ENCODE measurements at regions not wholly inside any gene's neighbourhood (a gene's known extent, or its start where the extent isn't known, plus 50 kb on each side); places are given as distances from the start of the nearest gene placed in this dataset.

- H2BK5ac ChIP-seq (ENCODE audit: low read length), result no peak overlapping the region
- H3K4me1 ChIP-seq (ENCODE audit: control insufficient read depth in 2 of 2, insufficient read depth in 1 of 2, low read depth in 1 of 2, low read length in 2 of 2), result no peaks in the 10 kb centered on the region
- H3K27ac ChIP-seq (replicated peaks; ENCODE audit: low read length), result no peak overlapping the region
- no peak overlapping the region for H3K4me3 ChIP-seq (ENCODE audit: low read length in 2 of 2)
- no peak overlapping the region for H2BK12ac ChIP-seq (ENCODE audit: low read length)
- DNase-seq (ENCODE audit: low spot score), result no peak
- H3K27me3 ChIP-seq (ENCODE audit: control insufficient read depth in 3 of 3, insufficient read depth in 3 of 3, low read depth in 1 of 3, low read length in 3 of 3), result no peaks in the 10 kb centered on the region
- no peaks in the 10 kb centered on the region for H3K9me3 ChIP-seq (replicated peaks in 1 of 2; ENCODE audit: control insufficient read depth in 2 of 2, insufficient read depth in 1 of 2, low read depth in 1 of 2, low read length in 2 of 2)
- no peak overlapping the region for H3K14ac ChIP-seq (ENCODE audit: low read length)
- WGBS, 2 donors (ENCODE audit: extremely low coverage in 2 of 2, insufficient read length in 2 of 2, insufficient replicate concordance in 1 of 2), result no CpG with 5 or more reads among the region's 2 CpGs
- H3K36me3 ChIP-seq (replicated peaks in 1 of 2; ENCODE audit: control insufficient read depth in 2 of 2, insufficient read depth in 2 of 2, low read length in 2 of 2), result no peaks in the 10 kb centered on the region
- H2BK120ac ChIP-seq (ENCODE audit: low read depth, low read length), result no peak overlapping the region
- no peak overlapping the region for H3K18ac ChIP-seq (ENCODE audit: low read length)
- no peak overlapping the region for H4K8ac ChIP-seq (ENCODE audit: low read depth, low read length)
- no peak overlapping the region for H3K4ac ChIP-seq (ENCODE audit: low read length)
- no peak overlapping the region for H3K9ac ChIP-seq (ENCODE audit: low read depth, low read length, poor library complexity)
- no peak overlapping the region for H3K4me2 ChIP-seq (ENCODE audit: insufficient read depth, low read length, poor library complexity, severe bottlenecking)
- H2AK5ac ChIP-seq (ENCODE audit: low read depth, low read length), result no peak overlapping the region
- no peak overlapping the region for H4K91ac ChIP-seq (ENCODE audit: low read depth, low read length, poor library complexity)
- no peak overlapping the region for H2AFZ ChIP-seq (ENCODE audit: low read length)
- H2BK15ac ChIP-seq (ENCODE audit: low read length), result no peak overlapping the region
- H3K79me1 ChIP-seq (ENCODE audit: low read depth, low read length), result no peaks in the 10 kb centered on the region
- H3K23ac ChIP-seq (ENCODE audit: low read depth, low read length, poor library complexity), result no peak overlapping the region
Measured at GRCh38 chr1:216826646-216827045, 103.4 kb upstream of the ESRRG start.

- WGBS, 2 donors (ENCODE audit: extremely low coverage in 2 of 2, insufficient read length in 2 of 2, insufficient replicate concordance in 1 of 2), result no CpG with 5 or more reads among the region's 4 CpGs
- Histone ChIP-seq H2BK5ac (ENCODE audit: low read length) (no peak overlapping the region), H3K14ac (ENCODE audit: low read length) (no peak overlapping the region), H3K4ac (ENCODE audit: low read length) (no peak overlapping the region), H3K27ac (replicated peaks; ENCODE audit: low read length) (no peak overlapping the region), H3K9ac (ENCODE audit: low read depth, low read length, poor library complexity) (no peak overlapping the region), H2BK15ac (ENCODE audit: low read length) (no peak overlapping the region), H2AK5ac (ENCODE audit: low read depth, low read length) (no peak overlapping the region), H2BK120ac (ENCODE audit: low read depth, low read length) (no peak overlapping the region), H3K4me1 (ENCODE audit: control insufficient read depth in 2 of 2, insufficient read depth in 1 of 2, low read depth in 1 of 2, low read length in 2 of 2) (no peaks in the 10 kb centered on the region), H4K91ac (ENCODE audit: low read depth, low read length, poor library complexity) (no peak overlapping the region), H3K9me3 (replicated peaks in 1 of 2; ENCODE audit: control insufficient read depth in 2 of 2, insufficient read depth in 1 of 2, low read depth in 1 of 2, low read length in 2 of 2) (no peaks in the 10 kb centered on the region), H3K36me3 (replicated peaks in 1 of 2; ENCODE audit: control insufficient read depth in 2 of 2, insufficient read depth in 2 of 2, low read length in 2 of 2) (no peaks in the 10 kb centered on the region), H4K8ac (ENCODE audit: low read depth, low read length) (no peak overlapping the region), H3K18ac (ENCODE audit: low read length) (no peak overlapping the region), H3K23ac (ENCODE audit: low read depth, low read length, poor library complexity) (no peak overlapping the region), H2BK12ac (ENCODE audit: low read length) (no peak overlapping the region), H3K79me1 (ENCODE audit: low read depth, low read length) (no peaks in the 10 kb centered on the region), H2AFZ (ENCODE audit: low read length) (no peak overlapping the region), H3K4me2 (ENCODE audit: insufficient read depth, low read length, poor library complexity, severe bottlenecking) (no peak overlapping the region), H3K27me3 (ENCODE audit: control insufficient read depth in 3 of 3, insufficient read depth in 3 of 3, low read depth in 1 of 3, low read length in 3 of 3) (no peaks in the 10 kb centered on the region), H3K4me3 (ENCODE audit: low read length in 2 of 2) (no peak overlapping the region)
- no peak for DNase-seq (ENCODE audit: low spot score)
Measured at GRCh38 chr1:216826214-216826613, 103.0 kb upstream of the ESRRG start.

- H3K4me2 ChIP-seq (ENCODE audit: insufficient read depth, low read length, poor library complexity, severe bottlenecking), result no peak overlapping the region
- no peaks in the 10 kb centered on the region for H3K27me3 ChIP-seq (ENCODE audit: control insufficient read depth in 3 of 3, insufficient read depth in 3 of 3, low read depth in 1 of 3, low read length in 3 of 3)
- H2AFZ ChIP-seq (ENCODE audit: low read length), result no peak overlapping the region
- H3K9me3 ChIP-seq (replicated peaks in 1 of 2; ENCODE audit: control insufficient read depth in 2 of 2, insufficient read depth in 1 of 2, low read depth in 1 of 2, low read length in 2 of 2), result no peaks in the 10 kb centered on the region
- H2BK5ac ChIP-seq (ENCODE audit: low read length), result no peak overlapping the region
- no peak overlapping the region for H3K9ac ChIP-seq (ENCODE audit: low read depth, low read length, poor library complexity)
- no peak overlapping the region for H2BK12ac ChIP-seq (ENCODE audit: low read length)
- peaks cover 1 to 2% of the 10 kb centered on the region in 2 donors for H3K4me1 ChIP-seq (ENCODE audit: control insufficient read depth in 2 of 2, insufficient read depth in 1 of 2, low read depth in 1 of 2, low read length in 2 of 2)
- H2BK120ac ChIP-seq (ENCODE audit: low read depth, low read length), result no peak overlapping the region
- WGBS, 2 donors (ENCODE audit: extremely low coverage in 2 of 2, insufficient read length in 2 of 2, insufficient replicate concordance in 1 of 2), result 100% methylated on average over 1 of the region's 2 CpGs; no CpG with 5 or more reads in 1 of the 2 donors
- no peak for DNase-seq (ENCODE audit: low spot score)
- H3K79me1 ChIP-seq (ENCODE audit: low read depth, low read length), result no peaks in the 10 kb centered on the region
- no peak overlapping the region for H3K23ac ChIP-seq (ENCODE audit: low read depth, low read length, poor library complexity)
- no peaks in the 10 kb centered on the region for H3K36me3 ChIP-seq (replicated peaks in 1 of 2; ENCODE audit: control insufficient read depth in 2 of 2, insufficient read depth in 2 of 2, low read length in 2 of 2)
- no peak overlapping the region for H2BK15ac ChIP-seq (ENCODE audit: low read length)
- no peak overlapping the region for H3K27ac ChIP-seq (replicated peaks; ENCODE audit: low read length)
- H3K14ac ChIP-seq (ENCODE audit: low read length), result no peak overlapping the region
- no peak overlapping the region for H4K91ac ChIP-seq (ENCODE audit: low read depth, low read length, poor library complexity)
- H3K18ac ChIP-seq (ENCODE audit: low read length), result no peak overlapping the region
- H3K4ac ChIP-seq (ENCODE audit: low read length), result no peak overlapping the region
- no peak overlapping the region for H3K4me3 ChIP-seq (ENCODE audit: low read length in 2 of 2)
- H4K8ac ChIP-seq (ENCODE audit: low read depth, low read length), result no peak overlapping the region
- H2AK5ac ChIP-seq (ENCODE audit: low read depth, low read length), result no peak overlapping the region
Measured at GRCh38 chr1:216825557-216825956, 102.3 kb upstream of the ESRRG start.

GRCh38 chr1:216824511-216824910, 101.3 kb upstream of the ESRRG start:
- no peak overlapping the region for H3K14ac ChIP-seq (ENCODE audit: low read length)
- H4K8ac ChIP-seq (ENCODE audit: low read depth, low read length), result no peak overlapping the region
- H2BK5ac ChIP-seq (ENCODE audit: low read length), result no peak overlapping the region
- no peaks in the 10 kb centered on the region for H3K36me3 ChIP-seq (replicated peaks in 1 of 2; ENCODE audit: control insufficient read depth in 2 of 2, insufficient read depth in 2 of 2, low read length in 2 of 2)
- no peaks in the 10 kb centered on the region for H3K79me1 ChIP-seq (ENCODE audit: low read depth, low read length)
- no peak overlapping the region for H3K4me2 ChIP-seq (ENCODE audit: insufficient read depth, low read length, poor library complexity, severe bottlenecking)
- H3K23ac ChIP-seq (ENCODE audit: low read depth, low read length, poor library complexity), result no peak overlapping the region
- H2BK120ac ChIP-seq (ENCODE audit: low read depth, low read length), result no peak overlapping the region
- H2BK15ac ChIP-seq (ENCODE audit: low read length), result no peak overlapping the region
- no peak overlapping the region for H3K4ac ChIP-seq (ENCODE audit: low read length)
- no peak for DNase-seq (ENCODE audit: low spot score)
- peaks cover 1 to 3% of the 10 kb centered on the region in 2 donors for H3K4me1 ChIP-seq (ENCODE audit: control insufficient read depth in 2 of 2, insufficient read depth in 1 of 2, low read depth in 1 of 2, low read length in 2 of 2)
- no peak overlapping the region for H2BK12ac ChIP-seq (ENCODE audit: low read length)
- no peak overlapping the region for H3K9ac ChIP-seq (ENCODE audit: low read depth, low read length, poor library complexity)
- no peak overlapping the region for H3K27ac ChIP-seq (replicated peaks; ENCODE audit: low read length)
- H2AFZ ChIP-seq (ENCODE audit: low read length), result no peak overlapping the region
- no CpG with 5 or more reads among the region's 3 CpGs for WGBS, 2 donors (ENCODE audit: extremely low coverage in 2 of 2, insufficient read length in 2 of 2, insufficient replicate concordance in 1 of 2)
- H3K4me3 ChIP-seq (ENCODE audit: low read length in 2 of 2), result no peak overlapping the region
- no peak overlapping the region for H3K18ac ChIP-seq (ENCODE audit: low read length)
- H3K27me3 ChIP-seq (ENCODE audit: control insufficient read depth in 3 of 3, insufficient read depth in 3 of 3, low read depth in 1 of 3, low read length in 3 of 3), result no peaks in the 10 kb centered on the region
- H3K9me3 ChIP-seq (replicated peaks in 1 of 2; ENCODE audit: control insufficient read depth in 2 of 2, insufficient read depth in 1 of 2, low read depth in 1 of 2, low read length in 2 of 2), result no peaks in the 10 kb centered on the region
- H2AK5ac ChIP-seq (ENCODE audit: low read depth, low read length), result no peak overlapping the region
- H4K91ac ChIP-seq (ENCODE audit: low read depth, low read length, poor library complexity), result no peak overlapping the region

Measured in neuronal stem cell (in vitro differentiated cells).